Endometrium (tissue), 2 donors: ENCODE measurements at regions not wholly inside any gene's neighbourhood (a gene's known extent, or its start where the extent isn't known, plus 50 kb on each side); places are given as distances from the start of the nearest gene placed in this dataset.

Source experiments
- FAIRE-seq: peaks from 2 replicates; lab custom pipeline; 2012; peaks lifted over from hg19 to GRCh38; lab: Jason Lieb, UNC
- donor health status: control.
- donor health status: control.

- FAIRE-seq: no peak
These were observed 54.6 kb upstream of the TWIST2 start for GRCh38 chr2:238793306-238793705.

GRCh38 chr2:238793801-238794449, 54.0 kb upstream of the TWIST2 start:
- FAIRE-seq: no peak

DNA sequence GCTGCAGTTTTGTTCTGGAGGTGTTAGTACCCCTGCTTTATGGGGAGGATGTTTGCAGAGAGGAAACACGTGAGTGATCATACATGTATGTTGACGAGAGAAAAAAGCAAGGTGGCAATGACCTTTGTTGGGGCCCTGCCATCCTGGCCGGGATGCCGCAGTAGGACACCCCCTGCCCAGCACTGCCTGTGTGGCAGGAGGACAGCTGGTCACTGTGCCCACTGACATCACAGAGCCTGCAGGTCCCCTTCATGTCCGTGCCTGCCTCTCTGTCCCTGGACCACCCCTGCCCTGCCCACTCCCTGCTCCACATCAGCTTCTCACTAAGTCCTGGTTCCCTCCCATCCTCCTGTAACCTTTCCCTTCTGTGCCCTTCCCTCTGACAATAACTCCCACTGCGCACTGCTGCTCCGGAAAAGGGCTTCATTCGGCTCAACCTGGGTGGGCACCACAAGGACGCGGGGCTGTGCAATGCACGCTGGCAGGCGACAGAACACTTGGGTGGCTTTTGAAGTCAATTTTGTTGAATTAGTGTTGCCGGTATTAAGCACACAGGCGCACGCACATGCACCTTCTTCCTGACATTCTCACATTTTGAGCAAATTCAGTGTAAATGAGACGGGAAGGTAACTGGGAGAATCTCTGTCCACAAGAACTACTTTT, 51.5 kb upstream of the TWIST2 start:
- no peak for FAIRE-seq

- no peak for FAIRE-seq
These were observed 50.3 kb upstream of the TWIST2 start for GRCh38 chr2:238797537-238797936.
